GM12872 (cell line): ENCODE measurements at regions not wholly inside any gene's neighbourhood (a gene's known extent, or its start where the extent isn't known, plus 50 kb on each side); places are given as distances from the start of the nearest gene placed in this dataset.

Experiments
- CTCF ChIP-seq: IDR thresholded peaks from 3 replicates; pipeline ENCODE4 v1.5.1; 2011; ENCODE audit warnings: low read depth, mild to moderate bottlenecking, low read length, moderate library complexity; ENCODE audit not compliant: insufficient read depth

- no peak for TF ChIP-seq CTCF
Measured at GRCh38 chr15:35689266-35689665, 143.3 kb upstream of the DPH6 start.

- no peak for TF ChIP-seq CTCF
Measured at GRCh38 chr15:35690089-35690488, 144.1 kb upstream of the DPH6 start.

GRCh38 chr15:35690698-35691116, 144.7 kb upstream of the DPH6 start:
- no peak for TF ChIP-seq CTCF

GRCh38 chr15:35691173-35691761, 145.3 kb upstream of the DPH6 start:
- TF ChIP-seq CTCF = no peak

- TF ChIP-seq CTCF = no peak
Measured at GRCh38 chr15:35691891-35692867, 146.2 kb upstream of the DPH6 start.

GRCh38 chr15:35693286-35693685, 147.3 kb upstream of the DPH6 start:
- TF ChIP-seq CTCF = no peak

GRCh38 chr15:35693886-35694285, 147.9 kb upstream of the DPH6 start:
- TF ChIP-seq CTCF = no peak
